Small intestine (tissue), 7 donors: ENCODE measurements at regions not wholly inside any gene's neighbourhood (a gene's known extent, or its start where the extent isn't known, plus 50 kb on each side); places are given as distances from the start of the nearest gene placed in this dataset.
A peak's percentile ranks its signal among the peaks of the same experiment; 100 is the strongest.

Experiments used
- DNase-seq, 2 donors: peaks; one replicate each; pipeline versions ENCODE4 v3.0.0 to v3.0.0-alpha.2; 2013
- FAIRE-seq: peaks from 2 replicates; lab custom pipeline; 2012; peaks lifted over from hg19 to GRCh38; lab: Jason Lieb, UNC
- H3K27ac ChIP-seq, 3 donors: one replicate each; pipeline ENCODE4 v1.5.1; 2013; ENCODE audit warnings: low read length in 2 of 3, mild to moderate bottlenecking in 2 of 3, control low read depth in 1 of 3, inconsistent platforms in 1 of 3, low read depth in 1 of 3, moderate library complexity in 1 of 3
- H3K27me3 ChIP-seq, 3 donors: one replicate each; pipeline ENCODE4 v1.6.1; 2013; ENCODE audit warnings: low read length in 3 of 3, inconsistent platforms in 1 of 3; ENCODE audit not compliant: control insufficient read depth in 3 of 3, insufficient read depth in 3 of 3
- H3K36me3 ChIP-seq, 3 donors: one replicate each; pipeline ENCODE4 v1.6.1; 2013; ENCODE audit warnings: low read length in 3 of 3, inconsistent platforms in 1 of 3, low read depth in 1 of 3, mild to moderate bottlenecking in 1 of 3, moderate library complexity in 1 of 3; ENCODE audit not compliant: control insufficient read depth in 3 of 3, insufficient read depth in 2 of 3
- H3K4me1 ChIP-seq, 3 donors: one replicate each; pipeline ENCODE4 v1.6.1; 2013; ENCODE audit warnings: low read length in 2 of 3, inconsistent platforms in 1 of 3, low read depth in 1 of 3, mild to moderate bottlenecking in 1 of 3, moderate library complexity in 1 of 3; ENCODE audit not compliant: control insufficient read depth in 3 of 3, insufficient read depth in 2 of 3
- H3K4me3 ChIP-seq, 3 donors: one replicate each; pipeline ENCODE4 v1.5.1; 2013; ENCODE audit warnings: low read length in 3 of 3, control low read depth in 1 of 3, inconsistent platforms in 1 of 3, low read depth in 1 of 3, mild to moderate bottlenecking in 1 of 3, moderate library complexity in 1 of 3
- H3K9me3 ChIP-seq, 2 donors: one replicate each; pipeline ENCODE4 v1.6.1; 2013; ENCODE audit warnings: low read depth in 1 of 2, low read length in 1 of 2; ENCODE audit not compliant: control insufficient read depth in 2 of 2, insufficient read depth in 1 of 2
- WGBS, 3 donors: extraction: QIAGEN DNeasy Blood & Tissue Kit; methylation state at CpG; one replicate each; pipeline ENCODE4 v1.1.7; 2013; 5-methylcytosine and 5-hydroxymethylcytosine counted together
- donor health status: healthy with polysubstance abuse.
- donor health status: control.
- donor health status: control.
- donor health status: Bipolar disorder and iron deficiency.
- donor health status: healthy.

DNA sequence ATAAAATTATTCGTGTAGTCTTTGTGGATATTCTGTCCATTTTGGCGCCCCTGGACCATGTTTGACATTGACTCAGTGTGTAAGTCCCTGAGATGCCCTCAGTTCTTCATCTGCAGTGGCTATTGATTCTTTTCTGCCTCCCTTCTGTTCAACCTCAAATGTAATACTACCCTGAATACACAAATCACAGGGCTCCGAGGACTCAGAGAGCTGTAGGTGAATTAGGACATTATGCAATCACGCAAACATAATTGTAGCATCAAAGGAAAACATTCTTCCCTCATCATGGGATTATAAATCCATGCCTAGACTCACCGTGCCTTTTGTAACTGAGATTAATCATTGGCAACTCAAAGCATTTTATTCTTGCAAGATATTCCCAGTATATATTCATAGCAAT lies 161.4 kb upstream of the PACRGL start:
- no peak for FAIRE-seq
- no peak for DNase-seq
- H3K9me3 ChIP-seq, result no peaks in the 10 kb centered on the region
- no peak overlapping the region for H3K27ac ChIP-seq
- 53 to 63% (median 63%) methylated on average over 5 of the region's 5 CpGs for WGBS, 3 donors
- no peaks in the 10 kb centered on the region for H3K4me1 ChIP-seq
- H3K36me3 ChIP-seq, result no peaks in the 10 kb centered on the region
- no peaks in the 10 kb centered on the region for H3K27me3 ChIP-seq
- H3K4me3 ChIP-seq, result no peak overlapping the region

DNA sequence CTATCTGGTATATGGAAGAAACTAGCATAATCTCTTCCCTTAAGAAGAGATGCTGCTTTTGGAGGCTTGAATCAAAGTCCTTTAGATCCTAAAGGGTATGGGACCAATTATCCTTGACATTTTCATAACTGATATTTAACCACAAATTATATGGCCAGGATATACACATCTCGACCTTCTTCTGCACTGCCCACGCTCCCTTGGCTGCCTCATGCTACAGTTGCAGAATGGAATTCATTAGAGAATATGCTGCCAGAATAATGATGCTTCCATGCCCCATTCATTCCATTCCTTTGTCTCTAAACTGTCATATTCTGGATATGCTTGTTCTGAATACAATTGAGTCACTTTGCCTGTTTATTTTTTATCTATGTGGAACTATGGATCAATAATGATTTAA lies 157.1 kb upstream of the PACRGL start:
- Histone ChIP-seq H3K36me3 (no peaks in the 10 kb centered on the region), H3K27me3 (no peaks in the 10 kb centered on the region), H3K9me3 (no peaks in the 10 kb centered on the region), H3K27ac (no peak overlapping the region), H3K4me1 (no peaks in the 10 kb centered on the region), H3K4me3 (no peak overlapping the region)
- DNase-seq (no peak), FAIRE-seq (no peak)
- whole genome bisulfite sequencing, 3 donors, result 77 to 82% (median 81%) methylated on average over 2 of the region's 2 CpGs

GRCh38 chr4:20544645-20545044 lies 155.6 kb upstream of the PACRGL start:
- no peaks in the 10 kb centered on the region for H3K9me3 ChIP-seq
- FAIRE-seq, result peak; percentile 84
- WGBS, 3 donors, result 11 to 27% (median 14%) methylated on average over 3 of the region's 3 CpGs

GRCh38 chr4:20552004-20552403 lies 148.3 kb upstream of the PACRGL start:
- DNase-seq, result no peak
- H3K27ac ChIP-seq, result no peak overlapping the region
- no peaks in the 10 kb centered on the region for H3K4me1 ChIP-seq
- FAIRE-seq, result no peak
- WGBS, 3 donors, result 78 to 83% (median 79%) methylated on average over 5 of the region's 5 CpGs
- H3K27me3 ChIP-seq, result no peaks in the 10 kb centered on the region
- H3K4me3 ChIP-seq, result no peak overlapping the region
- no peaks in the 10 kb centered on the region for H3K9me3 ChIP-seq
- H3K36me3 ChIP-seq, result no peaks in the 10 kb centered on the region

More at GRCh38 chr4:20544645-20545044, 155.6 kb upstream of the PACRGL start:
- Histone ChIP-seq H3K27me3 (no peaks in the 10 kb centered on the region), H3K36me3 (no peaks in the 10 kb centered on the region), H3K27ac (no peak overlapping the region), H3K4me1 (no peaks in the 10 kb centered on the region), H3K4me3 (no peak overlapping the region)
- DNase-seq, result peak; percentile 52 to 67

DNA sequence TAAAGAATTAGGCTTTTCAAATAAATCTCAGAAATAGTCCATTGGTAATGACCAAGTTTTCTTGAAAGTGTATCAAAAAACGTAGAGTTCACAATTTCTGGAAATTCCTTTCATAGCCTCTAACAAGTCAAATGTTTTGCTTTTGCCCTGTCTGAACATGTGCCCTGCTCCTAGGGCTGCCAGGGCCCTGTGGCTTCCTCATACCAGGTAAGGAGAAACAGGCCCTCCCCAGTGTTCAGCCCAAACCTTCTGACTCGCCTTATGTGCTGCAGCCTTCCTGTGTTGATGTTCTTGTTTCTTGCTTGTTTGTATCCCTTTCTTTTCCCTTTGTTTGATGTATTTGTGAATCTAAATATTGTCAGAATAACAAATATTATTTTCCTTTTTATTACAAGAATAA lies 146.1 kb upstream of the PACRGL start:
- 75 to 78% (median 78%) methylated on average over 2 of the region's 2 CpGs for WGBS, 3 donors

GRCh38 chr4:20565075-20565721 lies 135.1 kb upstream of the PACRGL start:
- H3K9me3 ChIP-seq, result no peaks in the 10 kb centered on the region
- H3K4me1 ChIP-seq, result no peaks in the 10 kb centered on the region
- H3K27ac ChIP-seq, result no peak overlapping the region
- H3K27me3 ChIP-seq, result no peaks in the 10 kb centered on the region
- H3K4me3 ChIP-seq, result no peak overlapping the region
- FAIRE-seq, result no peak
- H3K36me3 ChIP-seq, result no peaks in the 10 kb centered on the region
- no peak for DNase-seq
- 79 to 86% (median 80%) methylated on average over 7 of the region's 7 CpGs for WGBS, 3 donors

More for the DNA sequence above, 146.1 kb upstream of the PACRGL start:
- H3K27me3 ChIP-seq, result no peaks in the 10 kb centered on the region
- H3K27ac ChIP-seq, result no peak overlapping the region
- no peaks in the 10 kb centered on the region for H3K9me3 ChIP-seq
- H3K4me3 ChIP-seq, result no peak overlapping the region
- no peak for DNase-seq
- H3K36me3 ChIP-seq, result no peaks in the 10 kb centered on the region
- FAIRE-seq, result no peak
- H3K4me1 ChIP-seq, result no peaks in the 10 kb centered on the region

- H3K36me3 ChIP-seq, result no peaks in the 10 kb centered on the region
- H3K27ac ChIP-seq, result no peak overlapping the region
- no peak overlapping the region for H3K4me3 ChIP-seq
- no peaks in the 10 kb centered on the region for H3K9me3 ChIP-seq
- H3K27me3 ChIP-seq, result no peaks in the 10 kb centered on the region
- no peaks in the 10 kb centered on the region for H3K4me1 ChIP-seq
- DNase-seq (no peak), FAIRE-seq (no peak)
- WGBS, 3 donors, result 72 to 83% (median 76%) methylated on average over 2 of the region's 2 CpGs
These were observed 129.1 kb upstream of the PACRGL start for GRCh38 chr4:20570981-20571715.

DNA sequence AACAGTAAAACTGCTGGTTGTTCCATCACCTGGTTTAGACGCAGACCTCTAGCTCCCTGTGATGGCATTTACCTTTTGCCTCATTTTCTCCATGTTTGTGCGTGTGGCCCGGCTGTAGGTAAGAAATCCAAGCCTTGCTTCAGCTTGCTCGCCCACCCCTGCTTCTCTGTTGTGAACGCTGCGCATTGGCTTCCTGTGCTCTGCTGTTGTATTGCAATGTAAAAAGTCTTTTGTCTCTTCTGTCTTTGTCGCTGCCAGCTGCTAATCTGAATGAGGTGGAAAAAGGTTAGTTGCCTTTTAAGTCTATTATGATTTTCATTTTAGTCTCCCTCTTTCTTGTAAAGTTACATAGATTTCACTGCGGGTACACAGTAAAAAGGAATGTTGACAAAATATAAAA lies 127.3 kb upstream of the PACRGL start:
- H3K27me3 ChIP-seq, result no peaks in the 10 kb centered on the region
- no peak overlapping the region for H3K27ac ChIP-seq
- no peak for DNase-seq
- H3K36me3 ChIP-seq, result no peaks in the 10 kb centered on the region
- FAIRE-seq, result no peak
- H3K4me3 ChIP-seq, result no peak overlapping the region
- 88 to 92% (median 90%) methylated on average over 8 of the region's 8 CpGs for WGBS, 3 donors
- H3K9me3 ChIP-seq, result no peaks in the 10 kb centered on the region
- H3K4me1 ChIP-seq, result no peaks in the 10 kb centered on the region
